Parathyroid adenoma (tissue), 2 donors: ENCODE measurements at regions not wholly inside any gene's neighbourhood (a gene's known extent, or its start where the extent isn't known, plus 50 kb on each side); places are given as distances from the start of the nearest gene placed in this dataset.

Experiments used
- H2AFZ ChIP-seq: fragments of 300-600 bp; sonication (generic); one replicate; pipeline ENCODE4 v1.7.0; 2017; ENCODE audit warnings: antibody characterized with exemption, mild to moderate bottlenecking
- H3K27ac ChIP-seq: fragments of 300-600 bp; sonication (generic); one replicate; pipeline ENCODE4 v1.7.0; 2017
- H3K27me3 ChIP-seq: fragments of 300-600 bp; sonication (generic); one replicate; pipeline ENCODE4 v1.7.0; 2017; ENCODE audit warnings: low read length; ENCODE audit not compliant: control insufficient read depth, insufficient read depth
- H3K36me3 ChIP-seq: fragments of 300-600 bp; sonication (generic); one replicate; pipeline ENCODE4 v1.7.0; 2017; ENCODE audit warnings: low read length; ENCODE audit not compliant: control insufficient read depth, insufficient read depth
- H3K4me1 ChIP-seq: fragments of 300-600 bp; sonication (generic); one replicate; pipeline ENCODE4 v1.7.0; 2017; ENCODE audit warnings: control low read depth
- H3K4me2 ChIP-seq: fragments of 300-600 bp; sonication (generic); one replicate; pipeline ENCODE4 v1.7.0; 2017; ENCODE audit warnings: low read length
- H3K4me3 ChIP-seq: fragments of 300-600 bp; sonication (generic); one replicate; pipeline ENCODE4 v1.7.0; 2017; ENCODE audit warnings: low read depth, low read length
- H3K79me2 ChIP-seq: fragments of 300-600 bp; sonication (generic); one replicate; pipeline ENCODE4 v1.7.0; 2017; ENCODE audit warnings: control low read depth
- H3K9ac ChIP-seq: fragments of 300-600 bp; sonication (generic); one replicate; pipeline ENCODE4 v1.7.0; 2017; ENCODE audit warnings: mild to moderate bottlenecking
- H3K9me3 ChIP-seq: fragments of 300-600 bp; sonication (generic); one replicate; pipeline ENCODE4 v1.7.0; 2017; ENCODE audit warnings: low read length; ENCODE audit not compliant: control insufficient read depth
- TF ChIP-seq, protein P1 (sequence below): fragments of 300-600 bp; sonication (generic); IDR thresholded peaks from one replicate; pipeline ENCODE4 v1.7.0; 2017; ENCODE audit warnings: antibody characterized with exemption, mild to moderate bottlenecking
- donor health status: primary hyperparathyroidism.

DNA sequence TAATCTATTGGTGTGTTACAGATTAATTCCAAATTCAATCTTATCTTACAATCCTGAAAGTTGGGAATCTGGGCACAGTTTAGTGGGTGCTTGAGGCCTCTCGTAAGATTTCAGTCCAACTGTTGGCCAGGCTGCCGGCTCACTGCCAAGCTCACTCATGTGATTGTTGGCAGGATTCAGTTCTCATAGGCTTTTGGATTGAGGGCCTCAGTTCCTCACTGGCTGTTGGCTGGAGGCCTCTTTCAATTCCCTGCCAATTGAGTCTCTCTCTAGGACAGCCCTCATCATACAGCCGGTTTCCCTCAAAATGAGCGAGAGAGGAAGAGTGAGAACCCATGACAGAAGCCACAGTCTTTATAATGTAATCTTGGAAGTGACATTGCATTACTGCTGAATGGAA lies 123.5 kb upstream of the FBXO33 start:
- TF ChIP-seq, protein P1, sequence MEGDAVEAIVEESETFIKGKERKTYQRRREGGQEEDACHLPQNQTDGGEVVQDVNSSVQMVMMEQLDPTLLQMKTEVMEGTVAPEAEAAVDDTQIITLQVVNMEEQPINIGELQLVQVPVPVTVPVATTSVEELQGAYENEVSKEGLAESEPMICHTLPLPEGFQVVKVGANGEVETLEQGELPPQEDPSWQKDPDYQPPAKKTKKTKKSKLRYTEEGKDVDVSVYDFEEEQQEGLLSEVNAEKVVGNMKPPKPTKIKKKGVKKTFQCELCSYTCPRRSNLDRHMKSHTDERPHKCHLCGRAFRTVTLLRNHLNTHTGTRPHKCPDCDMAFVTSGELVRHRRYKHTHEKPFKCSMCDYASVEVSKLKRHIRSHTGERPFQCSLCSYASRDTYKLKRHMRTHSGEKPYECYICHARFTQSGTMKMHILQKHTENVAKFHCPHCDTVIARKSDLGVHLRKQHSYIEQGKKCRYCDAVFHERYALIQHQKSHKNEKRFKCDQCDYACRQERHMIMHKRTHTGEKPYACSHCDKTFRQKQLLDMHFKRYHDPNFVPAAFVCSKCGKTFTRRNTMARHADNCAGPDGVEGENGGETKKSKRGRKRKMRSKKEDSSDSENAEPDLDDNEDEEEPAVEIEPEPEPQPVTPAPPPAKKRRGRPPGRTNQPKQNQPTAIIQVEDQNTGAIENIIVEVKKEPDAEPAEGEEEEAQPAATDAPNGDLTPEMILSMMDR, result no peak
- H3K9me3 ChIP-seq, result no peaks in the 10 kb centered on the region
- H3K4me2 ChIP-seq, result no peak overlapping the region
- H3K27me3 ChIP-seq, result no peaks in the 10 kb centered on the region
- H3K4me3 ChIP-seq, result no peak overlapping the region
- no peak overlapping the region for H2AFZ ChIP-seq
- H3K36me3 ChIP-seq, result no peaks in the 10 kb centered on the region
- no peak overlapping the region for H3K9ac ChIP-seq
- no peaks in the 10 kb centered on the region for H3K79me2 ChIP-seq
- H3K27ac ChIP-seq, result no peak overlapping the region
- H3K4me1 ChIP-seq, result no peaks in the 10 kb centered on the region

DNA sequence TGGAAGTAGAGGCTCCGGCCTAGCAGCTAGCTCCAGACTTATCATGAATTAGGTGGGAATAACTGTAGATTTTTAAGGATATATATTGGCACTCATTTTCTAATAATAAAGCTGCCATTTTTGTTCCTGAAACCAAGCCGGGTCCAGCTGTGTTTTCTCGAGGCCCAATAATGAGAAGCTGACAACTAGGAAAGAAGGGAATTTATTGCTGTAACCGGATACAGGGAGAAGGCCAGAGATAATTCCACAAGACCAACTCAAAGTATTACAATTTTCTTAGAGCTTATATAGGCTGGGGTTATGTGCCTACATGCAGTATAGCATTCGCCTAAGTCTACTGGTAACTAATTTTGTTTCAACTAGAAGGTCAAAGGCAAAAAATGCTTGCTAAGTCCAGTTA lies 122.3 kb upstream of the FBXO33 start:
- Histone ChIP-seq H3K27ac (no peak overlapping the region), H3K27me3 (no peaks in the 10 kb centered on the region), H3K4me2 (no peak overlapping the region), H3K36me3 (no peaks in the 10 kb centered on the region), H3K4me1 (no peaks in the 10 kb centered on the region), H3K9me3 (no peaks in the 10 kb centered on the region), H2AFZ (no peak overlapping the region), H3K79me2 (no peaks in the 10 kb centered on the region), H3K9ac (no peak overlapping the region), H3K4me3 (no peak overlapping the region)
- TF ChIP-seq, protein P1, result no peak

DNA sequence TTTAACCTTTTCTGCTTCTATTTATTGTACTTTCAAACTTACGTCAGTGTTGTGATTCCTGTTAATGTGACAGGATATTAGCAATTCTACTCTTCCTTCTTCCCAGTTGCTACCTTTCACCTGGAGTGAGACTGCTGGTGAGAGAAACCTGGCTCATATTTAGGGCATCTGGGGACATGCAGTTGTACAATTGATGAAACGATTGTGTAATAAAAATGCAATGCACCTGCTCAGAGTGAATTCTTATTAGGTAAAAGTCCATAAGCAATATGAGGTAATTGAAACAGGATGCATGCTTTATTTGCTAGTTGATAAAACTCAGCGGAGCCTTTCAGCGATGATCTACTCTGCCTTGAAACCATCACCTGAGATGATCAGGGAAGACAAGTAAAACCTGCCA lies 116.1 kb upstream of the FBXO33 start:
- H3K4me1 ChIP-seq, result no peaks in the 10 kb centered on the region
- no peaks in the 10 kb centered on the region for H3K27me3 ChIP-seq
- H3K4me2 ChIP-seq, result no peak overlapping the region
- no peak overlapping the region for H3K9ac ChIP-seq
- TF ChIP-seq, protein P1, result no peak
- no peaks in the 10 kb centered on the region for H3K36me3 ChIP-seq
- H3K27ac ChIP-seq, result no peak overlapping the region
- H3K79me2 ChIP-seq, result no peaks in the 10 kb centered on the region
- H3K9me3 ChIP-seq, result no peaks in the 10 kb centered on the region
- H2AFZ ChIP-seq, result no peak overlapping the region
- H3K4me3 ChIP-seq, result no peak overlapping the region

DNA sequence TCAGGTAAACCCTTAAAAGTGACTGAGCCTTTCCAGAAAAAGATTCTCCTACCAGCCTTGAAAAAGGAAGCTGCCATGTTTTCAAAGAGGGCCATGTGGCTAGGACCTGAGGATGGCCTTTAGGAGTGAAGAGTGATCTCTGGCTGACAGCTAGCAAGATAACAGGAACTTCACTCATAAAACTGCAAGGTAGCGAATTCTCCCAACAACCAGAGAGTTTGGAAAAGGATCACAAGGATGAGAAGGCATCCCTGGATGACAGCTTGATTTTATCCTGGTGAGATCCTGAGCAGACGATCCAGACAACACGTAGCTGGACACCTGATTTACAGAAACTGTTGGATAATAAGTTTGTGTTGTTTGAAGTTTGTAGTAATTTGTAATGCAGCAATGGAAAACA lies 115.6 kb upstream of the FBXO33 start:
- H3K9ac ChIP-seq, result no peak overlapping the region
- no peaks in the 10 kb centered on the region for H3K4me1 ChIP-seq
- TF ChIP-seq, protein P1, result no peak
- H3K36me3 ChIP-seq, result no peaks in the 10 kb centered on the region
- no peaks in the 10 kb centered on the region for H3K27me3 ChIP-seq
- no peak overlapping the region for H2AFZ ChIP-seq
- no peak overlapping the region for H3K27ac ChIP-seq
- H3K4me2 ChIP-seq, result no peak overlapping the region
- no peaks in the 10 kb centered on the region for H3K79me2 ChIP-seq
- no peaks in the 10 kb centered on the region for H3K9me3 ChIP-seq
- no peak overlapping the region for H3K4me3 ChIP-seq

DNA sequence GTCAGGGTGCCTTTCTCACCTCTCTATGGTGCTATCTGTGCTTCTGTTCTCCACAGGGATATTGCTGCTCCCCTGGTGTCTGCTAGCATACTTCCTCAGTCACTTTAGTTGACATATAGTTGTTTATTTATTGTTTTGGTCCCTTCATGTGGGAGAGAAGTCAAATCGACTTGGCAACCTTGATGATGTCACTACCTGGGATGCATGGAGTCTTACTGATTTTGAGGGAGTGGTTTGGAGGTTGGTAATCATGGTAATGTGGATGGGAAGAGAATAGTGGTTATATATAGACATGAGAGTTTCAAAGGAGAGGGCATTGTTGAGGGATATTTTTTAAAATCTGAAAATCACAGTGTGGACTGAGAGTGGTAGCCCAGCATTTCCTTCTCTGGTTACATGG lies 73.6 kb upstream of the FBXO33 start:
- no peak overlapping the region for H3K4me3 ChIP-seq
- no peaks in the 10 kb centered on the region for H3K27me3 ChIP-seq
- no peak overlapping the region for H2AFZ ChIP-seq
- no peaks in the 10 kb centered on the region for H3K4me1 ChIP-seq
- no peaks in the 10 kb centered on the region for H3K79me2 ChIP-seq
- H3K36me3 ChIP-seq, result no peaks in the 10 kb centered on the region
- H3K4me2 ChIP-seq, result no peak overlapping the region
- no peak overlapping the region for H3K27ac ChIP-seq
- H3K9me3 ChIP-seq, result no peaks in the 10 kb centered on the region
- TF ChIP-seq, protein P1, result no peak
- no peak overlapping the region for H3K9ac ChIP-seq
